ENCODE measurements at regions not wholly inside any gene's neighbourhood (a gene's known extent, or its start where the extent isn't known, plus 50 kb on each side); places are given as distances from the start of the nearest gene placed in this dataset.
"Not testable (repeated sequence)": the region's sequence is repeated elsewhere in the genome, so short reads cannot be mapped to it uniquely, and the experiment has no call there.

GRCh38 chr15:70578196-70578595 lies 185.2 kb downstream of the UACA start:
- DNase-seq (ENCODE audit: low read depth in 1 of 2, low spot score in 1 of 2): no peak

- no peak for DNase-seq (ENCODE audit: low read depth in 1 of 2, low spot score in 1 of 2)
These were observed 186.7 kb downstream of the UACA start for GRCh38 chr15:70576696-70577095.

GRCh38 chr15:70576276-70576675 lies 187.1 kb downstream of the UACA start:
- DNase-seq (ENCODE audit: low read depth in 1 of 2, low spot score in 1 of 2): no peak

GRCh38 chr15:70575231-70576226 lies 187.8 kb downstream of the UACA start:
- DNase-seq (ENCODE audit: low read depth in 1 of 2, low spot score in 1 of 2): no peak

- DNase-seq (ENCODE audit: low read depth in 1 of 2, low spot score in 1 of 2): not testable (repeated sequence)
These were observed 189.0 kb downstream of the UACA start for GRCh38 chr15:70574325-70574724.

- DNase-seq (ENCODE audit: low read depth in 1 of 2, low spot score in 1 of 2): no peak
These were observed 190.1 kb downstream of the UACA start for GRCh38 chr15:70573121-70573850.

GRCh38 chr15:70569714-70570231 lies 193.6 kb downstream of the UACA start:
- DNase-seq (ENCODE audit: low read depth in 1 of 2, low spot score in 1 of 2): no peak

GRCh38 chr15:70569091-70569713 lies 194.2 kb downstream of the UACA start:
- DNase-seq (ENCODE audit: low read depth in 1 of 2, low spot score in 1 of 2): no peak

GRCh38 chr15:70566989-70567388 lies 196.4 kb downstream of the UACA start:
- DNase-seq (ENCODE audit: low read depth in 1 of 2, low spot score in 1 of 2): no peak

GRCh38 chr15:70566047-70566835 lies 197.1 kb downstream of the UACA start:
- DNase-seq (ENCODE audit: low read depth in 1 of 2, low spot score in 1 of 2): no peak

GRCh38 chr15:70563561-70564095 lies 199.7 kb downstream of the UACA start:
- DNase-seq (ENCODE audit: low read depth in 1 of 2, low spot score in 1 of 2): no peak

- DNase-seq (ENCODE audit: low read depth in 1 of 2, low spot score in 1 of 2): no peak
These were observed 200.5 kb downstream of the UACA start for GRCh38 chr15:70562906-70563305.

GRCh38 chr15:70561885-70562284 lies 201.5 kb downstream of the UACA start:
- DNase-seq (ENCODE audit: low read depth in 1 of 2, low spot score in 1 of 2): no peak

GRCh38 chr15:70560617-70561328 lies 202.6 kb downstream of the UACA start:
- no peak for DNase-seq (ENCODE audit: low read depth in 1 of 2, low spot score in 1 of 2)

GRCh38 chr15:70559265-70560239 lies 203.8 kb downstream of the UACA start:
- peak; percentile 27 to 29 for DNase-seq (ENCODE audit: low read depth in 1 of 2, low spot score in 1 of 2)

- no peak for DNase-seq (ENCODE audit: low read depth in 1 of 2, low spot score in 1 of 2)
These were observed 204.7 kb downstream of the UACA start for GRCh38 chr15:70558406-70559264.

GRCh38 chr15:70557521-70558258 lies 205.7 kb downstream of the UACA start:
- no peak for DNase-seq (ENCODE audit: low read depth in 1 of 2, low spot score in 1 of 2)

Measured in activated T-helper 1 cell treated with anti-CD3 and anti-CD28 coated beads, Interleukin-2, amount 50 U/mL, for 16 hours (primary cell).